ENCODE measurements at regions not wholly inside any gene's neighbourhood (a gene's known extent, or its start where the extent isn't known, plus 50 kb on each side); places are given as distances from the start of the nearest gene placed in this dataset.
"Not testable (repeated sequence)": the region's sequence is repeated elsewhere in the genome, so short reads cannot be mapped to it uniquely, and the experiment has no call there.

- TF ChIP-seq, protein P1, sequence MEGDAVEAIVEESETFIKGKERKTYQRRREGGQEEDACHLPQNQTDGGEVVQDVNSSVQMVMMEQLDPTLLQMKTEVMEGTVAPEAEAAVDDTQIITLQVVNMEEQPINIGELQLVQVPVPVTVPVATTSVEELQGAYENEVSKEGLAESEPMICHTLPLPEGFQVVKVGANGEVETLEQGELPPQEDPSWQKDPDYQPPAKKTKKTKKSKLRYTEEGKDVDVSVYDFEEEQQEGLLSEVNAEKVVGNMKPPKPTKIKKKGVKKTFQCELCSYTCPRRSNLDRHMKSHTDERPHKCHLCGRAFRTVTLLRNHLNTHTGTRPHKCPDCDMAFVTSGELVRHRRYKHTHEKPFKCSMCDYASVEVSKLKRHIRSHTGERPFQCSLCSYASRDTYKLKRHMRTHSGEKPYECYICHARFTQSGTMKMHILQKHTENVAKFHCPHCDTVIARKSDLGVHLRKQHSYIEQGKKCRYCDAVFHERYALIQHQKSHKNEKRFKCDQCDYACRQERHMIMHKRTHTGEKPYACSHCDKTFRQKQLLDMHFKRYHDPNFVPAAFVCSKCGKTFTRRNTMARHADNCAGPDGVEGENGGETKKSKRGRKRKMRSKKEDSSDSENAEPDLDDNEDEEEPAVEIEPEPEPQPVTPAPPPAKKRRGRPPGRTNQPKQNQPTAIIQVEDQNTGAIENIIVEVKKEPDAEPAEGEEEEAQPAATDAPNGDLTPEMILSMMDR (IDR thresholded peaks at IDR 0.05; ENCODE audit: insufficient read depth, low read length): not testable (repeated sequence)
- not testable (repeated sequence) for TF ChIP-seq POLR2AphosphoS5 (IDR thresholded peaks at IDR 0.05; ENCODE audit: low read depth); GABPA (IDR thresholded peaks at IDR 0.05; ENCODE audit: low read depth); SPI1 (IDR thresholded peaks at IDR 0.05; ENCODE audit: borderline replicate concordance, low read depth)
- TF ChIP-seq, protein P2, sequence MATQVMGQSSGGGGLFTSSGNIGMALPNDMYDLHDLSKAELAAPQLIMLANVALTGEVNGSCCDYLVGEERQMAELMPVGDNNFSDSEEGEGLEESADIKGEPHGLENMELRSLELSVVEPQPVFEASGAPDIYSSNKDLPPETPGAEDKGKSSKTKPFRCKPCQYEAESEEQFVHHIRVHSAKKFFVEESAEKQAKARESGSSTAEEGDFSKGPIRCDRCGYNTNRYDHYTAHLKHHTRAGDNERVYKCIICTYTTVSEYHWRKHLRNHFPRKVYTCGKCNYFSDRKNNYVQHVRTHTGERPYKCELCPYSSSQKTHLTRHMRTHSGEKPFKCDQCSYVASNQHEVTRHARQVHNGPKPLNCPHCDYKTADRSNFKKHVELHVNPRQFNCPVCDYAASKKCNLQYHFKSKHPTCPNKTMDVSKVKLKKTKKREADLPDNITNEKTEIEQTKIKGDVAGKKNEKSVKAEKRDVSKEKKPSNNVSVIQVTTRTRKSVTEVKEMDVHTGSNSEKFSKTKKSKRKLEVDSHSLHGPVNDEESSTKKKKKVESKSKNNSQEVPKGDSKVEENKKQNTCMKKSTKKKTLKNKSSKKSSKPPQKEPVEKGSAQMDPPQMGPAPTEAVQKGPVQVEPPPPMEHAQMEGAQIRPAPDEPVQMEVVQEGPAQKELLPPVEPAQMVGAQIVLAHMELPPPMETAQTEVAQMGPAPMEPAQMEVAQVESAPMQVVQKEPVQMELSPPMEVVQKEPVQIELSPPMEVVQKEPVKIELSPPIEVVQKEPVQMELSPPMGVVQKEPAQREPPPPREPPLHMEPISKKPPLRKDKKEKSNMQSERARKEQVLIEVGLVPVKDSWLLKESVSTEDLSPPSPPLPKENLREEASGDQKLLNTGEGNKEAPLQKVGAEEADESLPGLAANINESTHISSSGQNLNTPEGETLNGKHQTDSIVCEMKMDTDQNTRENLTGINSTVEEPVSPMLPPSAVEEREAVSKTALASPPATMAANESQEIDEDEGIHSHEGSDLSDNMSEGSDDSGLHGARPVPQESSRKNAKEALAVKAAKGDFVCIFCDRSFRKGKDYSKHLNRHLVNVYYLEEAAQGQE (IDR thresholded peaks at IDR 0.05; ENCODE audit: insufficient replicate concordance, low read depth): not testable (repeated sequence)
These were observed 101.7 kb downstream of the SPDYE17 start for GRCh38 chr7:76930416-76930815.

All from HL-60 (cell line).